Left colon (tissue), 2 donors: ENCODE measurements at regions not wholly inside any gene's neighbourhood (a gene's known extent, or its start where the extent isn't known, plus 50 kb on each side); places are given as distances from the start of the nearest gene placed in this dataset.

Experiments used
- ATAC-seq: fragments of 200-7000 bp; cut with Tn5 transposase; one replicate; pipeline ENCODE4 v1.9.1; 2020; ENCODE audit warnings: mild to moderate bottlenecking, moderate library complexity
- DNase-seq, 2 donors: peaks; one replicate each; pipeline ENCODE4 v3.0.0-alpha.2; 2020
- intact Hi-C, 2 donors: fragments of 100-400 bp; cut with DNase I in 1 of 2; cut with micrococcal nuclease in 1 of 2; formaldehyde crosslinking; loops; one replicate each; pipeline versions ENCODE4 v1.11.2 to v1.14.0; 2022; cut with DNase I, micrococcal nuclease
- donor health status: DM: no; HTN: no; CAD: no.
- donor health status: DM: yes; HTN: yes; CAD: no.

- ATAC-seq (no peak), DNase-seq (no peak)
- intact Hi-C loops, result no loop called here
These were observed 121.4 kb upstream of the NRSN1 start for GRCh38 chr6:24004659-24005058.

DNA sequence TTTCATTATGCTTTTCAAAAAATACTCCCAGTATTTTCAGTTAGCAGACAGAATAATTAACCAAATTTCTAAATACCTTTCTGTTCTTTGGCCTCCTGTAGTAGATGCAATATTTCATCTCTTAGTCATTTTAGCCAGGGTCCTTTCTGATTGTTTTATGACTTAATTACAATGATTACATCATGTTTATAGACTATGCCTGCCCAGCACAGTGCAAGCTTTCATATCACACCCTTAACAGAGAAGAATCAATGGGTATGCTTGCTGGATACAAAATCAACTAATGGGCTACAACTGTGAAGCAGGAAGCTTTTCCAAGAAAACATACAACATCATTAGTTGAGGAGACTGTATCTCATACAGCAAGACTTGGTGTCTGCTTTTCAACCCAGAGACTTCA, 119.8 kb upstream of the NRSN1 start:
- peak; percentile 99 for ATAC-seq

DNA sequence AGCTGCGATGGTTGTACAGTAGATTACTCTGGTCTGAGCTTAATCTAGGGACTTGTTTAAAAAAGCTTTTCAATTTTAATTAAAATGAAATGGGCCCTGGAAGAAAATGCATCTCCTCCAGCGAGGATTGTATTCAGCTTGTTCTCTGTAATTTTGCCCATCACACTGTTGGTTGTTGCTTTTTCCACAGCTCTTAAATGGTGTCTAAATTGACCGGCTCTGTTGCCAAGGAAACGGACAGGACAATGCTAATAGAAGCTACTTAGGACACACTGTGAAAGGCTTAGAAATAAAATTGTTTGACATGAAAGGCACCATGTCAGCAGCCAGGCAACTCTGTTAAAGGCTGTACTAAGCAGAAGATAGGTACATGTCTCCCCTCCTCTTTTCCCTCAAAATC, 116.7 kb upstream of the NRSN1 start:
- DNase-seq (no peak), ATAC-seq (no peak)
- intact Hi-C loops, result no loop called here

More for the DNA sequence above, 119.8 kb upstream of the NRSN1 start:
- no peak for DNase-seq
- intact Hi-C loops, result no loop called here

- ATAC-seq (no peak), DNase-seq (no peak)
- intact Hi-C loops, result no loop called here
These were observed 115.9 kb upstream of the NRSN1 start for GRCh38 chr6:24010133-24010532.

DNA sequence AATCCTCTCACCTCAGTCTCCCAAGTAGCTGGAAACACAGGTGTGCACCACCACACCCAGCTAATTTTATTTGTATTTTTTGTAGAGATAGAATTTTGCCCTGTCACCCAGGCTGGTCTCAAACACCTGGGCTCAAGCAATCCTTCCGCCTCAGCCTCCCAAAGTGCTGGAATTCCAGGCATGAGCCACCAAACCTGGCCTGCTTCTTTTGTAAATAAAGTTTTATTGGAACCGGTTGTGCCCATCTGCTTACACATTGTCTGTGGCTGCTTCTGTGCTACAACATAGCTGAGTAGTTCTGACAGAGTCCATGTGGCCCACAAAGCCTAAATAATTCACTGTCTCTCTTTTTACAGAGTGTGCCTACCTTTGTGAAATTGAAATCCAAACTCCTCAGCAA, 109.7 kb upstream of the NRSN1 start:
- no peak for DNase-seq
- intact Hi-C loops, result no loop called here
- no peak for ATAC-seq

DNA sequence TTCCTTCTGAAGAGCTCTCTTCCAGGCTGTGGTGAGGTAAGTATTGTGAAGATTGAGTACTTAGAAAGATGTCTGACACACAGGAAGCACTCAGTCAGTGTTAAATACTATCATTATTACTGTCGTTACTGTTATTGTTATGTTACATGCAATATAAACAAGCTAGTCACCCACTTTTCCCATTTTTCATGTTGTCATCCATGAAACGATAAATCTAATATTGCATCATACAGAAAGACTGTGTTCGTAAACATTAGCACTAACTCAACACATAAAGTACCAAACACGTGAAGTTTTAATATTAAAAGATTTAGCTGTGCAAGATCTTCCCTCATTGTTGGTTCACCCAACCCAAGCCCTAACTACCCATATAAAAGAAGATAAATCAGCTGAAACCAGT, 109.2 kb upstream of the NRSN1 start:
- intact Hi-C loops, result no loop called here

DNA sequence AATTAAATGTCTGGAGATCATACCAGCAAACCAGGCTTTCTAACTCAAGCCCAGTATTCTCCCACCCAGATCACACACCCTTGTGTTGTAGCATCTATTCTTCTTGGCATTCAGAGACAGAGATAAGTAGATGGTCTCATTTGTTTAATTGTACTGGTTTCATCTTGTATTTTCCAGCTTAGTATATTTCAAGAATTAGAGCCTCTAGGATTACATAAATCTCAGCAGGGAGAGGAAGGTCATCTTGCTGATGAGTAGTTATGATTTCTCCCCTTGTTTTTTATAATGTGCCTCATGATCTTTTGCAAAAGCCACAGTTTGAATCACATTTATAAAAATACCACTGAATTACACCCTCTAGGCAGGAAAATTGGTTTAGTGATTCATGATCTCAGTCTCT, 106.6 kb upstream of the NRSN1 start:
- no peak for ATAC-seq
- intact Hi-C loops, result no loop called here
- no peak for DNase-seq

More for the DNA sequence above, 109.2 kb upstream of the NRSN1 start:
- ATAC-seq (no peak), DNase-seq (no peak)

DNA sequence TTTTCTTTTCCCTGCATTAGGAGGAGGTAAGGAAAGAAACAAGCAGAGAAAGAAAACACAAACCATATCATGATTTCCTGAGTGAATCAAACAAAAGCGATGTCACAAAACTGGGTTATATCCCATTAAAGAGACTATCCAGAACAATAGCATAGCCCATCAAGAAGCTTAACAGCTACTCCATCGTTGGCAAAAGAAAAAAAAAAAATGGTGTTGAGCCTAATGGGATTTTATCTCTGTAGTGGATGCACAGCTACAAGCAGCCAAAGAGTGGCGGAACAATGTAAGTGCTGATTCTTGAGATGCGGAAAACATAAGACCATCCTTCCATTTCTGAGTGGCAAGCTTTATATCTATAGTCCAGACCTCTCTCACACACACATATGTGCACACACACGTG, 106.2 kb upstream of the NRSN1 start:
- DNase-seq (no peak), ATAC-seq (no peak)
- intact Hi-C loops, result no loop called here

- no peak for ATAC-seq
- DNase-seq, result no peak
- intact Hi-C loops, result no loop called here
These were observed 100.0 kb upstream of the NRSN1 start for GRCh38 chr6:24026050-24026449.

GRCh38 chr6:24031496-24031895, 94.5 kb upstream of the NRSN1 start:
- ATAC-seq (no peak), DNase-seq (no peak)
- intact Hi-C loops, result no loop called here

- intact Hi-C loops, result no loop called here
These were observed 92.9 kb upstream of the NRSN1 start for GRCh38 chr6:24032896-24033688.

DNA sequence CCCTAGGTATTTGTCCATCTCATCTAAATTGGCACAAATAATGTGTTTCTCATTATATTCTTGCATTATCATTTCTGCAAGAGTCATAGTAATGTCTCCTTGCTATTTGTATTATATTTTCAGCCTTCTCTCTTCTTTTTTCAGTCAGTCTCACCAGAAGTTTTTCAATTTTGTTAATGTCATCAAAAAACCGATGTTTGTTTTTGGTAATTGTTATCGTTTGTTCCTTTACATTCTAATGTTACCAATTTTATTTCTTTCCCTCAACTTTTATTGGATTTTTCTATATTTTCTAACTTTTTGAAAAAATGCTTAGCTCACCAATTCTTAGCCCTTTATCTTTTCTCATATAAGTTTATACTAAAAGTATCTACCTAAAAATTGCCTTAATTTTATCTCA, 82.2 kb upstream of the NRSN1 start:
- DNase-seq, result no peak
- ATAC-seq, result no peak
- intact Hi-C loops, result no loop called here

More at GRCh38 chr6:24032896-24033688, 92.9 kb upstream of the NRSN1 start:
- ATAC-seq (no peak), DNase-seq (no peak)

DNA sequence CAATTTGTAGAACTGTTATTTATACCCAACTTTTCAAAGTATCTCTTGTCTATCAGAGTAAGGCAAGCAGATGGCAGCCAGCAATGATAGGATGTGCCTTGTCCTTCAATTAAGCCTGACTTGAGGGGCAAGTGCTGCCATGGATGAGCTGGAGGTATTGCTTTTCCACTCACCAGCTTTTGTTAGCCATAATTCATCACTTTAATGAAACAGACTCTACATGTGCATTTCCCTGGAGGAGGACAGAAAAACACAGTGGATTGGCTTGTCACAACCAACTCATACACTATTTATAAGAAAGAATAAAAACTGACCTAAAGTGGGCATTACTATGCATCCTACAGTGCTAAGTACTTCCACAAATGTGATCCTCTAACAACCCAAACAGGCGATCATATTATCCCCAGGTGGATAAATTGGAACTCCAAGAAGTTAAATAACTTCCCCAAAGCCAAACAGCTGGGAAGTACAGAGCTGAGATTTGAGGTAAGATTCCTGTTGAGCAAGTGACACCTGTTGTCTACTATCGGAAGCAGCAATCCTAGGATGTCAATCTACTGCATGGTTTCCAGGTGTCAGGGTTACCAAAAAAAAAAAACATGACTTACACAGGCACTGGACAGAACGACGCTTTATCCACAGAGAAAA, 73.9 kb upstream of the NRSN1 start:
- ATAC-seq (no peak), DNase-seq (no peak)
- intact Hi-C loops, result no loop called here

GRCh38 chr6:24052590-24052961, 73.4 kb upstream of the NRSN1 start:
- intact Hi-C loops, result no loop called here
- no peak for DNase-seq
- no peak for ATAC-seq

DNA sequence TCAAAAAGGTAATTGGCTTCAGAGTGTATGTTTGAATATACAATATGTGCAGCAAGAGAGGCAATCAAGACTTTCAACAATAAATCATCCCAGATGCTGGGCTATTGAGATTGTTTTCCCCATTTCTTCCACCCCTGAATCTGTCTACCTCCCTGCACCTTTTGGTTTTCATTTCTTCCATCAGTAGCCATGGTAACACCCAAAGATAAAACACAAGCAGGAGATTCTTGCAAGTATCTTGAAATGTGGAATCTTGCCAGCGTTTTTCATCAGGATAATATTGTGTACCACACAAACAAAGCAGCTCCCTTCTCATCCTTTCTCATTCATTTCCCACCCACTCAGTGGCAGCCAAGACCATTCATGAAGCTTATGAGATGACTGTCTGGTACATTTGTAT, 73.0 kb upstream of the NRSN1 start:
- ATAC-seq, result no peak
- intact Hi-C loops, result no loop called here

GRCh38 chr6:24054388-24054787, 71.6 kb upstream of the NRSN1 start:
- ATAC-seq (no peak), DNase-seq (no peak)
- intact Hi-C loops, result no loop called here

More for the DNA sequence above, 73.0 kb upstream of the NRSN1 start:
- DNase-seq, result no peak

- intact Hi-C loops, result no loop called here
- ATAC-seq (no peak), DNase-seq (no peak)
These were observed 69.4 kb upstream of the NRSN1 start for GRCh38 chr6:24056567-24056966.

DNA sequence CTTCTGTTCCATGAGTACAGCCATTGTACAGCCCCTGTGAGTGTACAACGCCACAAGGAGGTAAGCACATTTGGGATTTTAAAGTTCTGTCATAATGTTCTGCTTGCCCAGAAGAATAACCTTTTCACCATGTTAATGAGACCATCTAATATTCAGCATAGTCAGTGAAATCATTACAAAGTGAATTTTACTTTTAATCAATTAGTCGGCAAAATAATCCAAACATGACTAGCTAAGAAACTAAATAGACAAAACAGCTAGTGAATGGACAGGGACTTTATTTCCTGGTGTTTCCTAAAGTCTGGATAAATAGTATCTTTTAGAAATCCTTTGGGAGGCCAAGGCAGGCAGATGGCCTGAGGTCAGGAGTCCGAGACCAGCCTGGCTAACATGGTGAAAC, 69.0 kb upstream of the NRSN1 start:
- no peak for ATAC-seq
- intact Hi-C loops, result no loop called here
- no peak for DNase-seq

DNA sequence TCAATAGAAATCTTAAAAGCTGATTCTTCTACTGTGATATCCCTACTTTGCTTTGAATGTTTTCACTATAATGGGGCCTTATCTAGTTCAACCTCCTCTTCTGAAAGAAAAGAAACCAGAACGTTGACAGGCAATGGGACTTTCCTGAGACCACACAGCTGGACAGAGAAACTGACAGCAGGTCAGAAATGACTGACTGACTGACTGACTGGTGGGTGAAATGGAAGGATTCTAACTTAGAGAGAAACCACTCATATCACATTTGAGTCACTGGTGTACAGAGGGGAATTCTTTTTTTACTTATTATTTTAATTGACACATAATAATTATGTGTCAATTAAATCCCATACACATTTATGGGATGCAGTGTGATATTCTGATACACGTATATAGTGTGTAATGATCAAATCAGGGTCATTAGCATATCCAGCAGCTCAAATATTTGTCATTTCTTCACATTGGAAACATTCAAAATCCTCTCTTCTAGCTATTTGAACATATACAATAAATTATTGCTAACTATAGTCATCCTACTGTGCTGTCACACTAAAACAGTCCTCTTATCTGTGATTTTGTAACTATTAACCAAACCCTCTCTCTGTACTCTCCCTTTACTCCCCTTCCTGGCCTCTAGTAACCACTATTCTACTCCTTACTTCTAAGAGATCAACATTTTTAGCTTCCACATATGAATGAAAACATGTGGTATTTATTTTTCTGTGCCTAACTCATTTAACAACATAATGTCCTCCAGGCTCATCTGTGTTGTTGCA, 64.8 kb upstream of the NRSN1 start:
- intact Hi-C loops, result loop anchor here in 1 of 2 donors (10.0 kb wide), 1 partner anchor 144 kb away; no protein-coding TSS in a partner anchor
- ATAC-seq (no peak), DNase-seq (no peak)

- ATAC-seq (no peak), DNase-seq (no peak)
- intact Hi-C loops, result loop anchor here in 1 of 2 donors (10.0 kb wide), 1 partner anchor 141 kb away; no protein-coding TSS in a partner anchor
These were observed 61.9 kb upstream of the NRSN1 start for GRCh38 chr6:24064106-24064505.
